B cell (primary cell): ENCODE measurements at regions not wholly inside any gene's neighbourhood (a gene's known extent, or its start where the extent isn't known, plus 50 kb on each side); places are given as distances from the start of the nearest gene placed in this dataset.
A peak's percentile ranks its signal among the peaks of the same experiment; 100 is the strongest.

Source experiments
- ATAC-seq: fragments of 200-7000 bp; cut with Tn5 transposase; one replicate; pipeline ENCODE4 v1.10.0; 2021; ENCODE audit warnings: low read depth, mild to moderate bottlenecking, moderate number of reproducible peaks, moderate library complexity
- CTCF ChIA-PET: fragments of 350-600 bp; sonication (Branson Sonifier 250); formaldehyde crosslinking; loops from one replicate; lab custom pipeline; 2021; ENCODE audit warnings: antibody characterized with exemption, inconsistent platforms; lab: Charles Lee
- POLR2A ChIA-PET: fragments of 350-600 bp; sonication (Branson Sonifier 250); formaldehyde crosslinking; loops from one replicate; lab custom pipeline; 2021; ENCODE audit warnings: antibody characterized with exemption; lab: Charles Lee
- DNase-seq: peaks from one replicate; pipeline ENCODE4 v3.0.0; 2013
- H2AFZ ChIP-seq: 2 replicates; pipeline ENCODE4 v1.6.1; 2012; ENCODE audit warnings: mild to moderate bottlenecking, low read depth, low read length; ENCODE audit not compliant: insufficient read depth, poor library complexity, severe bottlenecking
- H3K27ac ChIP-seq, 2 donors: 1 replicate in 1 of 2; 2 replicates in 1 of 2; pipeline ENCODE4 v1.5.1; 2012 to 2013; ENCODE audit warnings: low read length in 2 of 2, mild to moderate bottlenecking in 2 of 2, moderate library complexity in 1 of 2
- H3K27me3 ChIP-seq, 4 experiments: fragments of 200-600 bp in 1 of 4; sonication (generic) in 1 of 4; replicated peaks in 1 of 4; 1 replicate in 2 of 4; 2 replicates in 2 of 4; pipeline versions ENCODE4 v1.6.1 to v1.7.0; 2013 to 2016; ENCODE audit warnings: low read length in 3 of 4, mild to moderate bottlenecking in 2 of 4, mixed read lengths in 1 of 4, moderate library complexity in 1 of 4; ENCODE audit not compliant: insufficient read depth in 4 of 4, control insufficient read depth in 3 of 4; ENCODE audit errors: control extremely low read depth in 1 of 4
- H3K36me3 ChIP-seq, 2 experiments: replicated peaks in 1 of 2; 1 replicate in 1 of 2; 2 replicates in 1 of 2; pipeline versions ENCODE4 v1.6.1 to v1.7.1; 2013; ENCODE audit warnings: low read length in 1 of 2; ENCODE audit not compliant: insufficient read depth in 2 of 2, control insufficient read depth in 1 of 2; ENCODE audit errors: control extremely low read depth in 1 of 2, extremely low read depth in 1 of 2
- H3K4me1 ChIP-seq, 2 donors: fragments of 200-600 bp in 1 of 2; sonication (generic) in 1 of 2; 1 replicate in 1 of 2; 2 replicates in 1 of 2; pipeline versions ENCODE4 v1.5.1 to v1.6.1; 2013 to 2017; ENCODE audit warnings: low read length in 2 of 2; ENCODE audit not compliant: control insufficient read depth in 2 of 2, insufficient read depth in 2 of 2
- H3K4me2 ChIP-seq: replicated peaks from 2 replicates; pipeline ENCODE3; 2012; ENCODE audit warnings: mild to moderate bottlenecking, low read depth, low read length; ENCODE audit not compliant: poor library complexity, severe bottlenecking
- H3K4me3 ChIP-seq, 5 experiments: fragments of 200-600 bp in 1 of 5; sonication (generic) in 1 of 5; 1 replicate in 3 of 5; 2 replicates in 2 of 5; pipeline versions ENCODE4 v1.5.1 to v1.7.0; 2011 to 2016; ENCODE audit warnings: low read length in 4 of 5, mild to moderate bottlenecking in 4 of 5, low read depth in 2 of 5, control low read depth in 1 of 5, moderate library complexity in 1 of 5; ENCODE audit not compliant: insufficient read depth in 1 of 5; ENCODE audit errors: control extremely low read depth in 1 of 5, extremely low read depth in 1 of 5
- H3K79me2 ChIP-seq: fragments of 200-600 bp; sonication (generic); one replicate; pipeline ENCODE4 v1.6.0; 2016; ENCODE audit warnings: low read length; ENCODE audit not compliant: control insufficient read depth, insufficient read depth
- H3K9ac ChIP-seq: fragments of 200-600 bp; sonication (generic); 2 replicates; pipeline ENCODE4 v1.6.1; 2017; ENCODE audit warnings: mild to moderate bottlenecking, low read length, moderate library complexity
- H3K9me3 ChIP-seq, 3 donors: one replicate each; pipeline versions ENCODE4 v1.6.1 to v1.7.1; 2013; ENCODE audit warnings: low read length in 2 of 3; ENCODE audit not compliant: control insufficient read depth in 2 of 3, insufficient read depth in 1 of 3; ENCODE audit errors: control extremely low read depth in 1 of 3
- H4K20me1 ChIP-seq: 2 replicates; pipeline ENCODE4 v1.6.0; 2012; ENCODE audit warnings: mild to moderate bottlenecking, low read length; ENCODE audit not compliant: insufficient read depth, control insufficient read depth, poor library complexity, severe bottlenecking
- H3K27ac Mint-ChIP-seq: one replicate; pipeline ENCODE4 v1.8.0; 2021; ENCODE audit warnings: mixed read lengths
- H3K27me3 Mint-ChIP-seq: one replicate; pipeline ENCODE4 v1.8.0; 2021; ENCODE audit warnings: mixed read lengths
- H3K4me1 Mint-ChIP-seq: one replicate; pipeline ENCODE4 v1.8.0; 2021; ENCODE audit warnings: mixed read lengths
- H3K4me3 Mint-ChIP-seq: one replicate; pipeline ENCODE4 v1.8.0; 2021; ENCODE audit warnings: mixed read lengths
- H3K9me3 Mint-ChIP-seq: one replicate; pipeline ENCODE4 v1.8.0; 2022; ENCODE audit warnings: mixed read lengths; ENCODE audit not compliant: insufficient read depth
- CTCF ChIP-seq: fragments of 200-600 bp; IDR thresholded peaks from one replicate; pipeline ENCODE4 v1.8.0; 2022; ENCODE audit warnings: antibody characterized with exemption, mild to moderate bottlenecking
- EZH2 ChIP-seq: IDR thresholded peaks from 2 replicates; pipeline ENCODE4 v1.6.1; 2012; ENCODE audit warnings: borderline replicate concordance, low read depth, mild to moderate bottlenecking, moderate library complexity, low read length; ENCODE audit not compliant: insufficient read depth, poor library complexity, severe bottlenecking
- WGBS: methylation state at CpG from one replicate; pipeline ENCODE4 v1.1.5; 2013; ENCODE audit warnings: missing lambda C conversion rate; ENCODE audit not compliant: insufficient coverage; 5-methylcytosine and 5-hydroxymethylcytosine counted together
- intact Hi-C: fragments of 100-400 bp; cut with micrococcal nuclease; formaldehyde crosslinking; loops from one replicate; pipeline ENCODE4 v1.10.0; 2022

DNA sequence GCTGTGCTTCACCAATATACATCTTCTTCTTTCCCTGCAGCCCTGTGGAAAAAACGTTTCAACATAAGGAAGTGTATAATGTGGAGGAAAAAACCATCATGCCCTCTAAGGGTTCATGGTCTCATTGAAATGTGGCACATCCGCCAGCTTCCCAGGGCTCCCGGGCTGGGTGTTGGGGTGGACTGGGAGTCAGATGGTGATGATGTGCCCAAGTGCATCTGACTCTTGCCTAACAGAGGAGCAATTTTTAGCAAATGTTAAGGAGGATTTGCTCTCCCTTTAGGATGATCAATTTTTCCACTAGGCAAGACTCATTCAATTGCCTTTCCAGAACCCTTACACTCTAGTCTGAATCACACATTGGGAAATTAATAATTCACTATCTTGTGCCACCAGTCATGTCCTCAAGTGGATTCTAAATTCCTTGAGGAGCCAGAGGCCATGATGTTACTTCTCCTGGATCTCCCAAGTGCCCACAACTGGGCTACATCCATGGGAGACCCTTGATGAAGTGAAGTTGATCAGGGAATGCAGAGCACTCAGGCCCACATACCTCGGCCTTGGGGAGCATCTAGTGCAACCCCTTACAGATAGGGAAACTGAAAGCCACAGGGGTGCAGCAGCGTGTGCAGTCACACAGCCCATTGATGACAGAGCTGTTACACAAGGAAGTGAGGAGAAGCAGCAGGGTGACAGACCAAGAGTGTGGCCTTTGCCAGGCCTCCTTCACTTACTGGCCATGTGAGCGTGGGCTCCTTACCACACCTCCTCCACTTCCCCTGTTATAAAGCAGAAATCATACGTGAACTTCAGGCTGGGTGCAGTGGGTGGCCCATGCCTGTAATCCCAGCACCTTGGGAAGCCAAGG is 100.0 kb upstream of the SLC44A3 start:
- Mint-ChIP-seq H3K4me1 (peaks cover 25% of the 10 kb centered on the region), H3K27me3 (no peaks in the 10 kb centered on the region), H3K27ac (peak overlapping the region; percentile 58), H3K9me3 (no peaks in the 10 kb centered on the region), H3K4me3 (peak overlapping the region; percentile 58)
- CTCF ChIA-PET, result interaction anchor here (1.2 kb wide), 1 partner anchor 238 kb away, joined by 3 read pairs; no protein-coding TSS in a partner anchor
- ATAC-seq (peak; percentile 77), DNase-seq (peak; percentile 58)
- Histone ChIP-seq H3K27ac (peak overlapping the region in 1 of 2 donors; percentile 47), H3K79me2 (no peaks in the 10 kb centered on the region), H3K36me3 (no peaks in the 10 kb centered on the region), H4K20me1 (no peaks in the 10 kb centered on the region), H3K9me3 (no peaks in the 10 kb centered on the region), H3K4me3 (no peak overlapping the region), H3K27me3 (no peaks in the 10 kb centered on the region), H3K9ac (peak overlapping the region; percentile 19), H3K4me2 (peak overlapping the region; percentile 63), H2AFZ (peak overlapping the region; percentile 54), H3K4me1 (peaks cover 19 to 20% of the 10 kb centered on the region in 2 donors)
- 24% methylated on average over 5 of the region's 7 CpGs for WGBS
- POLR2A ChIA-PET, result no interaction called here
- no peak for TF ChIP-seq EZH2
- no peak for TF ChIP-seq CTCF
- intact Hi-C loops, result loop anchor here (10.0 kb wide), 1 partner anchor 75 kb away; no protein-coding TSS in a partner anchor

DNA sequence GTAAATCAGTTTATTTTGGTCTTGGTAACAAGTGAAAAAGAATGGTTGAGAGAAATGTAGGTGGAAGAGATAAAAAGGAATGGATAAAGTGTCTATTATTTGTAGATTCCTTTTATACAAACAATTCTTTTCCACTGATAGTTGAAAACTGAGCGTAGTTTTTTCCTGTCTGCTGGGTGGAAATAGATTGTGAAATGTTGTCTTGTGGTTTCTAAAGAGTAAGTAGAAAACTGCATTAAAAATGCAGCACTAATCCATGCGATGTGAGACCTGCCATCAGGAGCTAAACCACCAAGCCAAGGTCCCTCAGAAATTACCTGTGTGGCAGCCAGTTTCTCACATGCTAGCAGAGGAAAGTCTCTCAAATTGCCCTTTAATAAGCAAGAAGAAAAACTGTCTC is 103.2 kb upstream of the SLC44A3 start:
- no peak overlapping the region for H3K27ac Mint-ChIP-seq
- POLR2A ChIA-PET, result no interaction called here

More for the DNA sequence above, 103.2 kb upstream of the SLC44A3 start:
- no peak for ATAC-seq
- no peak for DNase-seq
- H3K9ac ChIP-seq, result no peak overlapping the region
- intact Hi-C loops, result no loop called here
- H3K27ac ChIP-seq, result no peak overlapping the region
- H3K9me3 ChIP-seq, result no peaks in the 10 kb centered on the region
- CTCF ChIA-PET, result no interaction called here
- no peaks in the 10 kb centered on the region for H3K27me3 ChIP-seq
- Mint-ChIP-seq H3K4me3 (no peak overlapping the region), H3K27me3 (peaks cover 5% of the 10 kb centered on the region), H3K9me3 (no peaks in the 10 kb centered on the region), H3K4me1 (peaks cover 23% of the 10 kb centered on the region)
- TF ChIP-seq CTCF (no peak), EZH2 (no peak)
- H3K4me3 ChIP-seq, result no peak overlapping the region
- H3K4me1 ChIP-seq, result peaks cover 19 to 20% of the 10 kb centered on the region in 2 donors
- no peaks in the 10 kb centered on the region for H4K20me1 ChIP-seq
- no peak overlapping the region for H2AFZ ChIP-seq
- H3K4me2 ChIP-seq, result no peak overlapping the region
- H3K79me2 ChIP-seq, result no peaks in the 10 kb centered on the region
- WGBS, result 0% methylated on average over 1 of the region's 2 CpGs
- no peaks in the 10 kb centered on the region for H3K36me3 ChIP-seq
